Epithelial cell of esophagus (primary cell): ENCODE measurements at regions not wholly inside any gene's neighbourhood (a gene's known extent, or its start where the extent isn't known, plus 50 kb on each side); places are given as distances from the start of the nearest gene placed in this dataset.
"Not testable (repeated sequence)": the region's sequence is repeated elsewhere in the genome, so short reads cannot be mapped to it uniquely, and the experiment has no call there.

ENCODE experiments used
- DNase-seq: peaks from one replicate; pipeline ENCODE4 v3.0.0; 2010; ENCODE audit warnings: low read depth
- H3K4me3 ChIP-seq: 2 replicates; pipeline ENCODE4 v1.5.1; 2011; ENCODE audit warnings: mild to moderate bottlenecking, low read length, control low read depth
- TF ChIP-seq, protein P1 (sequence below): IDR thresholded peaks from 2 replicates; pipeline ENCODE4 v1.5.1; 2011; ENCODE audit warnings: low read depth, mild to moderate bottlenecking, low read length, control low read depth, inconsistent platforms; ENCODE audit not compliant: insufficient read depth; ENCODE audit errors: missing control alignments

GRCh38 chr6:105711216-105711615, 308.3 kb upstream of the PREP start:
- TF ChIP-seq, protein P1, sequence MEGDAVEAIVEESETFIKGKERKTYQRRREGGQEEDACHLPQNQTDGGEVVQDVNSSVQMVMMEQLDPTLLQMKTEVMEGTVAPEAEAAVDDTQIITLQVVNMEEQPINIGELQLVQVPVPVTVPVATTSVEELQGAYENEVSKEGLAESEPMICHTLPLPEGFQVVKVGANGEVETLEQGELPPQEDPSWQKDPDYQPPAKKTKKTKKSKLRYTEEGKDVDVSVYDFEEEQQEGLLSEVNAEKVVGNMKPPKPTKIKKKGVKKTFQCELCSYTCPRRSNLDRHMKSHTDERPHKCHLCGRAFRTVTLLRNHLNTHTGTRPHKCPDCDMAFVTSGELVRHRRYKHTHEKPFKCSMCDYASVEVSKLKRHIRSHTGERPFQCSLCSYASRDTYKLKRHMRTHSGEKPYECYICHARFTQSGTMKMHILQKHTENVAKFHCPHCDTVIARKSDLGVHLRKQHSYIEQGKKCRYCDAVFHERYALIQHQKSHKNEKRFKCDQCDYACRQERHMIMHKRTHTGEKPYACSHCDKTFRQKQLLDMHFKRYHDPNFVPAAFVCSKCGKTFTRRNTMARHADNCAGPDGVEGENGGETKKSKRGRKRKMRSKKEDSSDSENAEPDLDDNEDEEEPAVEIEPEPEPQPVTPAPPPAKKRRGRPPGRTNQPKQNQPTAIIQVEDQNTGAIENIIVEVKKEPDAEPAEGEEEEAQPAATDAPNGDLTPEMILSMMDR = no peak
- no peak overlapping the region for H3K4me3 ChIP-seq
- DNase-seq = peak; percentile 50

DNA sequence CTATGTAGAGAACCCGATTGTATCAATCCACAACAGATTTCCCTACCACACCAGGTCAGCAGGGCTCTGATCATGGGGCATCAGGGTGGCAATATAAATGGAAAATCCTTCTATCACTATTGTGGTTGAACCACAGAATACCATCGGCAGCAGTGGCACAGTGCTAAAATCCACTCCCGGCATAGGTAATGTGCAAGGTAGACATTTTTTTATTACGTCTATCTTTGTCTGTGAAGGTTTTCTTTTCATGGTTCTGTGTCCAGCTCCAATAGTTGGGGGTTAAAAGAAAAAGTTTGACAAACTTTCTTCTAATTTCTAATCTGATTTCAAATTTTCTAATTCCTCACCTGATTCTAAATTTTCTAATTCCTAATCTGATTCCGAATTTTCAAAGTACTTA, 302.7 kb upstream of the PREP start:
- DNase-seq = no peak
- TF ChIP-seq, protein P1 = no peak
- H3K4me3 ChIP-seq = no peak overlapping the region

GRCh38 chr6:105695461-105695860, 292.6 kb upstream of the PREP start:
- TF ChIP-seq, protein P1 = no peak
- DNase-seq = no peak
- H3K4me3 ChIP-seq = no peak overlapping the region

DNA sequence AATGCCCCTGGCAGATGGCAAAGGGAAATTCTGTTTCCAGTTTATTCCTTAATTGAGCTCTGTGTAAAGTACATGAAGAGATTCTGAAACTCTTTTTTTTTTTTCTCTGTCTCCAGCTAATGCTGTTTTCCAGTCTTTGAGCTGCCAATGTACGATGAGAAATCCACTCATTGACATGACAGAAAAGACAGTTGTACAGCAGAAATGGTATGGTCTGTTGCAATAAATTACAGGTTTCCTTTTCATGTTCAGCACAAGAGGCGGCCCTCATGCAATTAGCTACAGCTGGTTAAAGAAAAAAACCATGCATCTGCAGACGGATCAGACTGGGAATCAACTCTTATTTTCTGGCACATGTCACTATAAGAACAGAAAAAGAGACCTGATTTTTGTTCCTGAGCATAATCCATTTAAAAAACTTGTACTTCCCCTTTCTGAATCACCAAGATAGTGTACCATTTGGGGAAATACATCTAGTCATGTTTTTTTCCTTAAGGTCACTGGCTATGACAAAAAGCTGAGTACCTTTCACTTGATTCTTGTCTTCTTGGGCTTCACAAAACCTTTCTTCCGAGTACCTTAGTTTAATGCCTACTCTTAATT, 289.8 kb upstream of the PREP start:
- TF ChIP-seq, protein P1 = no peak
- no peak overlapping the region for H3K4me3 ChIP-seq
- no peak for DNase-seq

DNA sequence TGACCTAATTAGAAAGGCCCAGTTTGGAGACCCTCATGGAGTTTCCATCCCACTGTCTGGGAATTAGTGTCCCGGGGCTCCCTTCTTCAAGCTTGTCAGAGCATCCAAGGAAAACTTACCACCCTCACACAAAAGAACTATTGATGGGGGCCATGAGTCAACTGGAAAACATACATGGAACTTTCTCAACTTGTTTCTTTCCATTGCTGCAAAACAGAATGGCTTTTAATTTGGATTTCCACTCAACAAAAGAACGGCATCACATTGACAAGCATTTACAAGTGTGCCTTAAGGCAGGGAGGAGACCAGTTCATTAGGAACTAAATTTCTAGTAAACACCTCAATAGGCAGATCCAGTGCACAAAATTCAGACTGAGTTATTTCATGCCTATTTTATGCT, 289.1 kb upstream of the PREP start:
- TF ChIP-seq, protein P1 = no peak
- DNase-seq = no peak

DNA sequence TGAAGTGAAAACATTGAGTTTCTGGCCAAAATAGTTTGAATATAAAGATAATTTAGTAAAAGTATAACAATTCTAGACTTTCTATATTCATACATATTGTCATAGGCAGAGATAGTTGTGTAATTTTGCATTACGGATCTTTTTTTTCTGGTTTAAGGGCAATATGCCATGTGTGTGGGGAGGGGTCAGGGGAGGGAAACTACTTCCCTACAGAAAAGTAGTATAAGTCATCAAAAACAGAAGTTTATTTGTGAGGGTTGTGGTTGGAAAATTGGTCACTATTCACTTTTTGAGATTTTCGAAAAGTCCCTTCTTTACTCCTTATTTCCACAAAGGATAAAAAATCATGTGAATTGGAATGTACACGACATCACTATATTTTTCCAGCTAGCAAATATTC, 288.2 kb upstream of the PREP start:
- TF ChIP-seq, protein P1 = no peak
- H3K4me3 ChIP-seq = no peak overlapping the region
- DNase-seq = no peak

More for the DNA sequence above, 289.1 kb upstream of the PREP start:
- no peak overlapping the region for H3K4me3 ChIP-seq

GRCh38 chr6:105688573-105688972, 285.7 kb upstream of the PREP start:
- H3K4me3 ChIP-seq = no peak overlapping the region
- TF ChIP-seq, protein P1 = no peak
- no peak for DNase-seq

DNA sequence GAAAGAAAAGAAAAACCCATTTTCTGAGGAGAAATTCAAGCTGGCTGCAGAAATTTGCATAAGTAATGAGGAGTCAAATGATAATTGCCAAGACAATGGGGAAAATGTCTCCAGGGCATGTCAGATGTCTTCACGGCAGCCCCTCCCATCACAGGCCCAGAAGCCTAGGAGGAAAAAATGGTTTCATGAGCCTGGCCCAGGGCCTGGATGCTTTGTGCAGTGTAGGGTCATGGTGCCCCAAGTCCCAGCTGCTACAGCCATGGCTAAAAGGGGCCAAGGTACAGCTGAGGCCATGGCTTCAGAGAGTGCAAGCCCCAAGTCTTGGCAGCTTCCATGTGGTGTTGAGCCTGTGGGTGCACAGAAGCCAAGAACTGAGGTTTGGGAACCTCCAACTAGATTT, 283.9 kb upstream of the PREP start:
- not testable (repeated sequence) for H3K4me3 ChIP-seq, DNase-seq
